Caco-2 (cell line): ENCODE measurements at regions not wholly inside any gene's neighbourhood (a gene's known extent, or its start where the extent isn't known, plus 50 kb on each side); places are given as distances from the start of the nearest gene placed in this dataset.
A peak's percentile ranks its signal among the peaks of the same experiment; 100 is the strongest.

Experiments used
- BruUV-seq: library from RNA; stranded (reverse); fragments of 400-500 nt; replicated peaks from 2 replicates; lab custom pipeline; 2021; lab: Mats Ljungman, UMichigan
- CTCF ChIA-PET: fragments of 300-600 bp; sonication (Branson Sonifier 250); formaldehyde crosslinking; loops from one replicate; lab custom pipeline; 2022; ENCODE audit warnings: antibody characterized with exemption; lab: Charles Lee
- POLR2A ChIA-PET: fragments of 300-600 bp; sonication (Branson Sonifier 250); formaldehyde crosslinking; loops from one replicate; lab custom pipeline; 2022; ENCODE audit warnings: antibody characterized with exemption; lab: Charles Lee
- DNase-seq, 2 experiments: peaks; one replicate each; pipeline versions ENCODE4 v3.0.0 to v3.0.0-alpha.2; 2020 to 2022
- H3K27me3 ChIP-seq: replicated peaks from 2 replicates; pipeline ENCODE4 v1.6.0; 2011; ENCODE audit warnings: low read length; ENCODE audit not compliant: control insufficient read depth, insufficient read depth
- H3K36me3 ChIP-seq: 2 replicates; pipeline ENCODE4 v1.5.1; 2011; ENCODE audit warnings: low read length; ENCODE audit not compliant: control insufficient read depth, insufficient read depth
- H3K4me1 ChIP-seq: fragments of 250-450 bp; sonication (Bioruptor Pico); 2 replicates; pipeline ENCODE4 v1.5.1; 2020; ENCODE audit warnings: mild to moderate bottlenecking
- H3K4me3 ChIP-seq: 2 replicates; pipeline ENCODE4 v1.5.1; 2011; ENCODE audit warnings: low read depth, mild to moderate bottlenecking, control low read depth, low read length
- H3K9me3 ChIP-seq: fragments of 250-450 bp; sonication (Bioruptor Pico); 2 replicates; pipeline ENCODE4 v1.5.1; 2020; ENCODE audit warnings: mild to moderate bottlenecking, moderate library complexity
- H3K27ac Mint-ChIP-seq: one replicate; pipeline ENCODE4 v1.8.0; 2022; ENCODE audit warnings: mixed read lengths; ENCODE audit not compliant: unreplicated experiment
- H3K27me3 Mint-ChIP-seq: one replicate; pipeline ENCODE4 v1.8.0; 2022; ENCODE audit warnings: mixed read lengths; ENCODE audit not compliant: insufficient read depth, unreplicated experiment
- H3K36me3 Mint-ChIP-seq: one replicate; pipeline ENCODE4 v1.8.0; 2022; ENCODE audit warnings: mild to moderate bottlenecking, mixed read lengths; ENCODE audit not compliant: insufficient read depth, unreplicated experiment
- H3K4me1 Mint-ChIP-seq: one replicate; pipeline ENCODE4 v1.8.0; 2022; ENCODE audit warnings: low read depth, mixed read lengths; ENCODE audit not compliant: unreplicated experiment
- H3K4me3 Mint-ChIP-seq: one replicate; pipeline ENCODE4 v1.8.0; 2022; ENCODE audit warnings: mild to moderate bottlenecking, moderate library complexity, mixed read lengths; ENCODE audit not compliant: unreplicated experiment
- H3K9me3 Mint-ChIP-seq: one replicate; pipeline ENCODE4 v1.8.0; 2022; ENCODE audit warnings: mixed read lengths; ENCODE audit not compliant: unreplicated experiment
- intact Hi-C: fragments of 100-400 bp; cut with micrococcal nuclease; formaldehyde crosslinking; loops from one replicate; pipeline ENCODE4 v1.10.0; 2022; ENCODE audit not compliant: unreplicated experiment
- TF ChIP-seq, protein P1 (sequence below), 2 experiments: fragments of 200-600 bp in 1 of 2; IDR thresholded peaks; 1 replicate in 1 of 2; 2 replicates in 1 of 2; pipeline versions ENCODE4 v1.5.1 to v1.8.0; 2011 to 2022; ENCODE audit warnings: antibody characterized with exemption in 1 of 2, control low read depth in 1 of 2, inconsistent platforms in 1 of 2, low read depth in 1 of 2, low read length in 1 of 2, mild to moderate bottlenecking in 1 of 2, moderate library complexity in 1 of 2; ENCODE audit not compliant: insufficient read depth in 1 of 2, severe bottlenecking in 1 of 2, unreplicated experiment in 1 of 2

DNA sequence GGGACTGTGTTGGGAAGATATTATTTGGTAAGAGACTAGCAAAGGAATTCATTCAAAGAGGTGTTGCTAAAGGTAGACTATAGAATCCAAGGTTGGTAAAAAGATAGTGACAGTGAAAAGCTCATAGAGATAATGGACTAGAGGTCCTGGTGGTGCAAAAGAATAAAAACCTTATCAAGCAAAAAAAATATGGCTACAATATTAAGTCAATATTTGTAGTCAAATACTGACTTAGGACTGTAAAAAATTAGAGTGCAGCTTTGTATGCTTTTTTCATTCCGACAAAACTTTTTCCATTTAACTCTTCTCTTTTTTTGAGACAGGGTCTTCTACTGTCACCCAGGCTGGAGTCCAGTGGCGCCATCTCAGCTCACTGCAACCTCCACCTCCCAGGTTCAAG is 444.0 kb upstream of the AGTR1 start:
- H3K9me3 ChIP-seq = no peaks in the 10 kb centered on the region
- no peaks in the 10 kb centered on the region for H3K27me3 ChIP-seq
- POLR2A ChIA-PET = no interaction called here
- TF ChIP-seq, protein P1, sequence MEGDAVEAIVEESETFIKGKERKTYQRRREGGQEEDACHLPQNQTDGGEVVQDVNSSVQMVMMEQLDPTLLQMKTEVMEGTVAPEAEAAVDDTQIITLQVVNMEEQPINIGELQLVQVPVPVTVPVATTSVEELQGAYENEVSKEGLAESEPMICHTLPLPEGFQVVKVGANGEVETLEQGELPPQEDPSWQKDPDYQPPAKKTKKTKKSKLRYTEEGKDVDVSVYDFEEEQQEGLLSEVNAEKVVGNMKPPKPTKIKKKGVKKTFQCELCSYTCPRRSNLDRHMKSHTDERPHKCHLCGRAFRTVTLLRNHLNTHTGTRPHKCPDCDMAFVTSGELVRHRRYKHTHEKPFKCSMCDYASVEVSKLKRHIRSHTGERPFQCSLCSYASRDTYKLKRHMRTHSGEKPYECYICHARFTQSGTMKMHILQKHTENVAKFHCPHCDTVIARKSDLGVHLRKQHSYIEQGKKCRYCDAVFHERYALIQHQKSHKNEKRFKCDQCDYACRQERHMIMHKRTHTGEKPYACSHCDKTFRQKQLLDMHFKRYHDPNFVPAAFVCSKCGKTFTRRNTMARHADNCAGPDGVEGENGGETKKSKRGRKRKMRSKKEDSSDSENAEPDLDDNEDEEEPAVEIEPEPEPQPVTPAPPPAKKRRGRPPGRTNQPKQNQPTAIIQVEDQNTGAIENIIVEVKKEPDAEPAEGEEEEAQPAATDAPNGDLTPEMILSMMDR (IDR thresholded peaks at IDR 0.05; ENCODE audit: insufficient read depth in 1 of 2, low read depth in 1 of 2, low read length in 1 of 2, severe bottlenecking in 1 of 2, unreplicated experiment in 1 of 2) = no peak
- no peak for DNase-seq
- no peaks in the 10 kb centered on the region for H3K36me3 Mint-ChIP-seq
- no peaks in the 10 kb centered on the region for H3K36me3 ChIP-seq
- H3K4me1 ChIP-seq = peaks cover 13% of the 10 kb centered on the region
- H3K4me3 Mint-ChIP-seq = no peak overlapping the region
- CTCF ChIA-PET = no interaction called here
- H3K4me3 ChIP-seq = no peak overlapping the region
- H3K4me1 Mint-ChIP-seq = peaks cover 8% of the 10 kb centered on the region
- no peak overlapping the region for H3K27ac Mint-ChIP-seq
- peaks cover 9% of the 10 kb centered on the region for H3K9me3 Mint-ChIP-seq
- peaks cover 8% of the 10 kb centered on the region for H3K27me3 Mint-ChIP-seq
- intact Hi-C loops = no loop called here
- no TSS peak for BruUV-seq

DNA sequence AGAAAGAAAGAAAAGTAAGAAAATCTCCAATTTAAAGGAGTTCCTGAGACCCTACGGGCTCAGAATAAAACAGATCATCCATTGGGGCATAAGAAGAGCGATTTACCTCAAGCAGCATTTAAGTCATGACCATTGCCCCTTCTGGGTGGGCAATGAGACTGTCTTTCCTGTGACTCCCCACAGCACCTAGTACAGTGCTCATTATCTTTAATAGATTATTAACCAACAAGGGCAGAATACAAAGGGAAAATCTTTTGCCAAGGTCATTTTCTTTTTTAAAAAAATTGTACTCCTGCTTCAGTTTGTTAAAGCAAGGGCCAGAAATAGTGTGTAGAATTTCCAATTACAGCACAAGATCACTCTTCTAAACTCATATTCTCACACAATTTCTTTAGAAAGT is 443.3 kb upstream of the AGTR1 start:
- intact Hi-C loops = no loop called here
- BruUV-seq = no TSS peak
- ChIA-PET CTCF (no interaction called here), POLR2A (no interaction called here)
- no peak overlapping the region for H3K27ac Mint-ChIP-seq
- TF ChIP-seq, protein P1 (IDR thresholded peaks at IDR 0.05; ENCODE audit: insufficient read depth in 1 of 2, low read depth in 1 of 2, low read length in 1 of 2, severe bottlenecking in 1 of 2, unreplicated experiment in 1 of 2) = no peak
- H3K9me3 Mint-ChIP-seq = peaks cover 15% of the 10 kb centered on the region
- H3K4me1 Mint-ChIP-seq = peaks cover 8% of the 10 kb centered on the region
- peaks cover 8% of the 10 kb centered on the region for H3K27me3 Mint-ChIP-seq
- no peak for DNase-seq
- H3K36me3 ChIP-seq = no peaks in the 10 kb centered on the region
- no peaks in the 10 kb centered on the region for H3K9me3 ChIP-seq
- H3K4me3 ChIP-seq = no peak overlapping the region
- H3K27me3 ChIP-seq = no peaks in the 10 kb centered on the region
- H3K4me1 ChIP-seq = peaks cover 13% of the 10 kb centered on the region
- H3K36me3 Mint-ChIP-seq = no peaks in the 10 kb centered on the region
- H3K4me3 Mint-ChIP-seq = no peak overlapping the region

DNA sequence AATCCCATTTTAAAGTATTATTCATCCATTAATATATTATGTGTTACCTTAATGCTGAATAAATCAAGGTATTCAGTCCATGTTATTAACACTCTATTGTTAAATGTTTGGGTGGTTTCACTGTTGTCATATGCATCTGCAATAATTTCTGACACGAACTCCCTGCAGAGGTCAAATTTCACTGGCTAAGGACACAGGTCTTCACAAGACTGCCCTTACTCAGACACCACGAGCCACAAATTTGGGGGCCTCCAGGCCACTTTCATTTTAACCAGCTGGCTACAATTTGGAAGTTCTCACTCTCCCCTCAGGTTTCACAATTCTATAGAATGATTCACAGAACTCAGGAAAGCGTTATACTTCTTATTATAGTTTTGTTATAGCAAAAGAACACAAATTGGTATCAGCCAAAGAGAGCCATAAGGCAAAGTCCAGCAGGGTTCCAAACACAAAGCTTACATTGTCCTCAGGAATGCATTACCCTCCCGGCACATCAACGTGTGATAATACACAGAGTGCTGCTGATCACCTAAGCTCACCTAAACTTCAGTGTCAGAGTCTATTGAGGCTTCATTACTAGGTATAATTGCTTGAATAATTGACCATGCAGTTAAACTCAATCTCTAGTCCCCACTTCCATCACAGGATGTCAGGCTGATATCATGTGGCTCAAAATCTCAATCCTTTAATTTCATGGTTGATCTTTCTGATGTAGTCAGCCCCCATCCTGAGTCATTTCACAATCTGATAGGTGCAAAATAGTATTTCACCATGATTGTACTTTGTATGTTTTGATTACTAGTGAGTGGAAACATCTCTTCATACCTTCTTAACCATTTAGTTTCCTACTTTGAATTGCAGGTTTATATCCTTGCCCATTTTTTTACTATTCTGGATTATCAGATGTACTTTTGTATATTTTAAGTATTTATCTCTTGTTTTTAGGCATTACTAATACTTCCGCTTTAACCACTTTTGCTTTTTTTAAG is 441.4 kb upstream of the AGTR1 start:
- peaks cover 4% of the 10 kb centered on the region for H3K27me3 Mint-ChIP-seq
- ChIA-PET CTCF (no interaction called here), POLR2A (no interaction called here)
- H3K4me3 Mint-ChIP-seq = no peak overlapping the region
- no peak overlapping the region for H3K27ac Mint-ChIP-seq
- no peaks in the 10 kb centered on the region for H3K36me3 ChIP-seq
- no peaks in the 10 kb centered on the region for H3K9me3 ChIP-seq
- intact Hi-C loops = no loop called here
- H3K36me3 Mint-ChIP-seq = no peaks in the 10 kb centered on the region
- BruUV-seq = no TSS peak
- H3K4me3 ChIP-seq = no peak overlapping the region
- no peaks in the 10 kb centered on the region for H3K27me3 ChIP-seq
- TF ChIP-seq, protein P1 (IDR thresholded peaks at IDR 0.05; ENCODE audit: insufficient read depth in 1 of 2, low read depth in 1 of 2, low read length in 1 of 2, severe bottlenecking in 1 of 2, unreplicated experiment in 1 of 2) = no peak
- peak; percentile 7 to 37 for DNase-seq
- H3K4me1 ChIP-seq = peaks cover 13% of the 10 kb centered on the region
- peaks cover 8% of the 10 kb centered on the region for H3K4me1 Mint-ChIP-seq
- H3K9me3 Mint-ChIP-seq = peaks cover 20% of the 10 kb centered on the region
